NCI-H748 (cell line): ENCODE measurements at regions not wholly inside any gene's neighbourhood (a gene's known extent, or its start where the extent isn't known, plus 50 kb on each side); places are given as distances from the start of the nearest gene placed in this dataset.

Experiments used
- DNase-seq: peaks from one replicate; lab custom pipeline; 2025; ENCODE audit not compliant: unreplicated experiment; lab: John Stamatoyannopoulos, UW

- no peak for DNase-seq
Measured at GRCh38 chr16:87075319-87075860, 241.8 kb downstream of the C16orf95 start.

GRCh38 chr16:87076331-87076949 is 240.8 kb downstream of the C16orf95 start:
- no peak for DNase-seq

- peak; percentile 25 for DNase-seq
Measured at GRCh38 chr16:87076950-87077749, 240.0 kb downstream of the C16orf95 start.

GRCh38 chr16:87077750-87078127 is 239.5 kb downstream of the C16orf95 start:
- no peak for DNase-seq

GRCh38 chr16:87080571-87081167 is 236.5 kb downstream of the C16orf95 start:
- no peak for DNase-seq

- no peak for DNase-seq
Measured at GRCh38 chr16:87085441-87085840, 231.8 kb downstream of the C16orf95 start.

GRCh38 chr16:87086156-87086555 is 231.0 kb downstream of the C16orf95 start:
- no peak for DNase-seq

- no peak for DNase-seq
Measured at GRCh38 chr16:87086575-87086974, 230.6 kb downstream of the C16orf95 start.

- no peak for DNase-seq
Measured at GRCh38 chr16:87092958-87093357, 224.2 kb downstream of the C16orf95 start.

- DNase-seq, result no peak
Measured at GRCh38 chr16:87093804-87094555, 223.2 kb downstream of the C16orf95 start.

GRCh38 chr16:87094556-87094865 is 222.7 kb downstream of the C16orf95 start:
- DNase-seq, result no peak

- DNase-seq, result no peak
Measured at GRCh38 chr16:87095271-87095670, 221.9 kb downstream of the C16orf95 start.

GRCh38 chr16:87096746-87097333 is 220.4 kb downstream of the C16orf95 start:
- no peak for DNase-seq

- DNase-seq, result no peak
Measured at GRCh38 chr16:87098361-87098760, 218.8 kb downstream of the C16orf95 start.

- peak; percentile 7 for DNase-seq
Measured at GRCh38 chr16:87098976-87099720, 218.0 kb downstream of the C16orf95 start.

GRCh38 chr16:87100306-87101058 is 216.7 kb downstream of the C16orf95 start:
- no peak for DNase-seq

GRCh38 chr16:87101903-87102302 is 215.3 kb downstream of the C16orf95 start:
- no peak for DNase-seq

- DNase-seq, result no peak
Measured at GRCh38 chr16:87107201-87107600, 210.0 kb downstream of the C16orf95 start.

- DNase-seq, result no peak
Measured at GRCh38 chr16:87108278-87108677, 208.9 kb downstream of the C16orf95 start.

- DNase-seq, result no peak
Measured at GRCh38 chr16:87108941-87109340, 208.3 kb downstream of the C16orf95 start.
